Osteocyte (in vitro differentiated cells): ENCODE measurements at regions not wholly inside any gene's neighbourhood (a gene's known extent, or its start where the extent isn't known, plus 50 kb on each side); places are given as distances from the start of the nearest gene placed in this dataset.

ENCODE experiments used
- DNase-seq: peaks from one replicate; pipeline ENCODE4 v3.0.0; 2021; ENCODE audit warnings: mixed read lengths; ENCODE audit not compliant: unreplicated experiment; ENCODE audit errors: extremely low spot score
- H3K27ac Mint-ChIP-seq: one replicate; pipeline ENCODE4 v1.8.0; 2021; ENCODE audit warnings: mild to moderate bottlenecking, mixed read lengths; ENCODE audit not compliant: unreplicated experiment
- H3K27me3 Mint-ChIP-seq: one replicate; pipeline ENCODE4 v1.8.0; 2021; ENCODE audit warnings: mixed read lengths; ENCODE audit not compliant: unreplicated experiment
- H3K36me3 Mint-ChIP-seq: one replicate; pipeline ENCODE4 v1.8.0; 2021; ENCODE audit warnings: mixed read lengths; ENCODE audit not compliant: unreplicated experiment
- H3K4me1 Mint-ChIP-seq: one replicate; pipeline ENCODE4 v1.8.0; 2021; ENCODE audit warnings: mixed read lengths; ENCODE audit not compliant: unreplicated experiment
- H3K4me3 Mint-ChIP-seq: one replicate; pipeline ENCODE4 v1.8.0; 2021; ENCODE audit warnings: mild to moderate bottlenecking, moderate library complexity, mixed read lengths; ENCODE audit not compliant: unreplicated experiment
- H3K9me3 Mint-ChIP-seq: one replicate; pipeline ENCODE4 v1.8.0; 2021; ENCODE audit warnings: mixed read lengths; ENCODE audit not compliant: unreplicated experiment
- TF ChIP-seq, protein P1 (sequence below): fragments of 200-600 bp; sonication (generic); IDR thresholded peaks from 2 replicates; pipeline ENCODE4 v1.5.0; 2021; ENCODE audit warnings: antibody characterized with exemption, mild to moderate bottlenecking, moderate library complexity

DNA sequence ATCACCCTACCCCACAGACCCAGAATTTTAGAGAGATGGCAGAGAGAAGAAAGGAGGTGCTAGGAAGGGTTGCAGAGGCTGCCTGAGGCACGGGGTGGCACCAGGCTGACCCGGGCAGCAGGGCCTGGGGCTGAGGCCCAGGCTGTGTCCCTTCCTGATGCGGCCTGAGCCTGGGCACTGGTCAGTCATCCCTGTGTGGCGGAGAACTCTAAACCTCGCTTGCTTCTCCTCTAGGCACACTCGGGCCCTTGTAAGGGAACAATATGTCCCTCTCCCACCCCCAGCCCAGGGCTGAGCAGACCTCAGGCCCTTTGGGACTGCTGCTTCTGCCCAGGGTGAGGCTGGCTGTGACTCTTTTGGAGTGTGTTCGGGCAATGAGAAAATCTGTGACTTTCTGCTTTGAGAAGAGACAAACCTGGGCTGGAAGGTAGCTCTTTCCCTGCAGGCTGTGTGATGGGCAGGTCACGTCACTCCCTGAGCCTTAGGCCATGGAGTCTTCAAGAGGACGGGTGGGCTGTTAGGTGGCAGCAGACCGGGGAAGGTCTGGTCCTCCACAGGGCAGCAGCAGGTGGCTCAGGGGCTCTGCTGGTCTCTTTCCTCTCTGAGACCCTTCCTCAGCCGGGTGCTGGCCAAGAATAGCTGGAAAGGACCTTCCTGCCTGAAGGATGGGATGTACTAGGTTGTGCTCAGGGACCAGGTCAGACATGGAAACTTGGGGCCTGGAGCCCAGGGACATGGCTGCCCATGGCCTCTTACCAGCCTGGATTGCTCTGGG lies 96.8 kb downstream of the GLI2 start:
- Mint-ChIP-seq H3K9me3 (no peaks in the 10 kb centered on the region), H3K27me3 (no peaks in the 10 kb centered on the region), H3K4me3 (no peak overlapping the region), H3K4me1 (peaks cover 6% of the 10 kb centered on the region), H3K27ac (no peak overlapping the region), H3K36me3 (peaks cover 10% of the 10 kb centered on the region)
- TF ChIP-seq, protein P1, sequence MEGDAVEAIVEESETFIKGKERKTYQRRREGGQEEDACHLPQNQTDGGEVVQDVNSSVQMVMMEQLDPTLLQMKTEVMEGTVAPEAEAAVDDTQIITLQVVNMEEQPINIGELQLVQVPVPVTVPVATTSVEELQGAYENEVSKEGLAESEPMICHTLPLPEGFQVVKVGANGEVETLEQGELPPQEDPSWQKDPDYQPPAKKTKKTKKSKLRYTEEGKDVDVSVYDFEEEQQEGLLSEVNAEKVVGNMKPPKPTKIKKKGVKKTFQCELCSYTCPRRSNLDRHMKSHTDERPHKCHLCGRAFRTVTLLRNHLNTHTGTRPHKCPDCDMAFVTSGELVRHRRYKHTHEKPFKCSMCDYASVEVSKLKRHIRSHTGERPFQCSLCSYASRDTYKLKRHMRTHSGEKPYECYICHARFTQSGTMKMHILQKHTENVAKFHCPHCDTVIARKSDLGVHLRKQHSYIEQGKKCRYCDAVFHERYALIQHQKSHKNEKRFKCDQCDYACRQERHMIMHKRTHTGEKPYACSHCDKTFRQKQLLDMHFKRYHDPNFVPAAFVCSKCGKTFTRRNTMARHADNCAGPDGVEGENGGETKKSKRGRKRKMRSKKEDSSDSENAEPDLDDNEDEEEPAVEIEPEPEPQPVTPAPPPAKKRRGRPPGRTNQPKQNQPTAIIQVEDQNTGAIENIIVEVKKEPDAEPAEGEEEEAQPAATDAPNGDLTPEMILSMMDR = no peak
- no peak for DNase-seq

- Mint-ChIP-seq H3K27me3 (no peaks in the 10 kb centered on the region), H3K36me3 (peaks cover 6% of the 10 kb centered on the region), H3K27ac (no peak overlapping the region), H3K9me3 (no peaks in the 10 kb centered on the region), H3K4me3 (no peak overlapping the region), H3K4me1 (peaks cover 6% of the 10 kb centered on the region)
- TF ChIP-seq, protein P1 = no peak
- no peak for DNase-seq
Measured at GRCh38 chr2:120833127-120833675, 97.5 kb downstream of the GLI2 start.

DNA sequence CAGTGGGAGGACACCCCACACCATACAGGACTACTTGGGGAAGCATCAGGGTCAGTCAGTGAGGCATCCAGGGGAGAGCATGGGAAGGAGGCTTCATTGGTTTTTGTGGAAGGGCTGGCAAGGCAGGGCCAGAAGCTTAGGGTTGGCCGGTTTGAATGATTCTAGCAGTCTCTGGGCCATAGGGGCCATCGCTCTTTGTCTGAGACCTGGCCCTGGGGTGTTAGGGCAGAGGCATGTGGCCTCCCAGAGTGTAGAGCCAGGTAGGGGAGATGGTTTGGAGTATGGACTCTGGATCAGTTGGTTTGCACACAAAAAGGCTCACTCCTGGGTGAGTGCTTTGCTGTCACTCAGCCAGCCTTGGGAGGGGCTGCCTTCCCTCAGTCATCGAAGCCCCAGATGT lies 98.5 kb downstream of the GLI2 start:
- H3K4me3 Mint-ChIP-seq = no peak overlapping the region
- TF ChIP-seq, protein P1 = no peak
- no peak for DNase-seq
- peaks cover 6% of the 10 kb centered on the region for H3K4me1 Mint-ChIP-seq
- H3K27me3 Mint-ChIP-seq = no peaks in the 10 kb centered on the region
- no peaks in the 10 kb centered on the region for H3K36me3 Mint-ChIP-seq
- H3K27ac Mint-ChIP-seq = no peak overlapping the region
- H3K9me3 Mint-ChIP-seq = no peaks in the 10 kb centered on the region

DNA sequence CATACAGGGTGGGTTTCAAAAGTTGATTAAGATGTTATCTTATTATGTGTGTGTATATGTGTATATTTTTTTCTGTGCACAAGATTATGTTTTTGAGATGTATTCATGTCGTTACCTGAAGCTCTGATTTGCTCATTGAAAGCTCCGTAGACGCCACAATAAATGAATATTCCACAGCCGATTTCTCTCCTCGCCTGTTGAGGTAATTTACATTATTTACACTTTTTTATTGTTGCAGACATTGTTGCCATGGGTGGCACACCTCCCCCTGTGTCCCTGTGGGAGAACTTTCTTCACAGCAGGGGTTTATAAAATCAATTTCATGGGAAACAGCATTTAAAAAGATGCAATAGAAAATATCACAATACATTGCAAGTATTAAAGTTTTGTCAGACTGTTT lies 100.6 kb downstream of the GLI2 start:
- Mint-ChIP-seq H3K36me3 (peaks cover 8% of the 10 kb centered on the region), H3K9me3 (no peaks in the 10 kb centered on the region), H3K4me3 (no peak overlapping the region), H3K4me1 (peaks cover 9% of the 10 kb centered on the region), H3K27ac (no peak overlapping the region), H3K27me3 (no peaks in the 10 kb centered on the region)
- TF ChIP-seq, protein P1 = no peak
- DNase-seq = no peak

- H3K9me3 Mint-ChIP-seq = no peaks in the 10 kb centered on the region
- TF ChIP-seq, protein P1 = no peak
- no peak overlapping the region for H3K4me3 Mint-ChIP-seq
- H3K27me3 Mint-ChIP-seq = no peaks in the 10 kb centered on the region
- peaks cover 11% of the 10 kb centered on the region for H3K36me3 Mint-ChIP-seq
- peaks cover 30% of the 10 kb centered on the region for H3K4me1 Mint-ChIP-seq
- no peak overlapping the region for H3K27ac Mint-ChIP-seq
- DNase-seq = no peak
Measured at GRCh38 chr2:120840795-120841487, 105.3 kb downstream of the GLI2 start.
